Karpas-422 (cell line): ENCODE measurements at regions not wholly inside any gene's neighbourhood (a gene's known extent, or its start where the extent isn't known, plus 50 kb on each side); places are given as distances from the start of the nearest gene placed in this dataset.
"Not testable (repeated sequence)": the region's sequence is repeated elsewhere in the genome, so short reads cannot be mapped to it uniquely, and the experiment has no call there.

Experiments used
- DNase-seq: peaks from one replicate; pipeline ENCODE4 v3.0.0-alpha.2; 2015
- H2AFZ ChIP-seq: fragments of 200-600 bp; sonication (generic); 2 replicates; pipeline ENCODE4 v1.6.1; 2014; ENCODE audit warnings: antibody characterized with exemption, low read length, mixed read lengths
- H3K27ac ChIP-seq: fragments of 200-600 bp; sonication (generic); 2 replicates; pipeline ENCODE4 v1.5.1; 2014; ENCODE audit warnings: mild to moderate bottlenecking, low read length, moderate library complexity
- H3K27me3 ChIP-seq: fragments of 200-600 bp; sonication (generic); 2 replicates; pipeline ENCODE4 v1.6.1; 2014; ENCODE audit warnings: low read length, mixed read lengths
- H3K36me3 ChIP-seq: fragments of 200-600 bp; sonication (generic); 2 replicates; pipeline ENCODE4 v1.6.1; 2014; ENCODE audit warnings: low read length, mixed read lengths; ENCODE audit not compliant: insufficient read depth
- H3K4me1 ChIP-seq: fragments of 200-600 bp; sonication (generic); 2 replicates; pipeline ENCODE4 v1.6.1; 2014; ENCODE audit warnings: mild to moderate bottlenecking, low read length, mixed read lengths
- H3K4me2 ChIP-seq: fragments of 200-600 bp; sonication (generic); 2 replicates; pipeline ENCODE4 v1.6.1; 2014; ENCODE audit warnings: low read length, low read depth, mild to moderate bottlenecking; ENCODE audit not compliant: poor library complexity, severe bottlenecking
- H3K4me3 ChIP-seq: fragments of 200-600 bp; sonication (generic); 2 replicates; pipeline ENCODE4 v1.5.1; 2014; ENCODE audit warnings: mild to moderate bottlenecking, antibody characterized with exemption, low read length, mixed read lengths
- H3K79me2 ChIP-seq: fragments of 200-600 bp; sonication (generic); 2 replicates; pipeline ENCODE4 v1.6.1; 2014; ENCODE audit warnings: mild to moderate bottlenecking, low read length, mixed read lengths
- H3K9ac ChIP-seq: fragments of 200-600 bp; sonication (generic); 2 replicates; pipeline ENCODE4 v1.6.0; 2014; ENCODE audit warnings: low read length
- H3K9me2 ChIP-seq: fragments of 200-600 bp; sonication (generic), shearing (Covaris generic); replicated peaks from 2 replicates; pipeline ENCODE4 v1.6.0; 2014; ENCODE audit warnings: mild to moderate bottlenecking, low read length, moderate library complexity; ENCODE audit not compliant: insufficient read depth
- H3K9me3 ChIP-seq: fragments of 300-700, 200-600 bp; sonication (generic); 2 replicates; pipeline ENCODE4 v1.6.1; 2014; ENCODE audit warnings: low read length, mixed read lengths
- H4K20me1 ChIP-seq: fragments of 200-600 bp; sonication (generic); 2 replicates; pipeline ENCODE4 v1.6.1; 2014; ENCODE audit warnings: mild to moderate bottlenecking, antibody characterized with exemption, low read length, low read depth; ENCODE audit not compliant: insufficient read depth

- Histone ChIP-seq H3K9ac (no peak overlapping the region), H3K4me2 (no peak overlapping the region), H3K4me3 (no peak overlapping the region), H4K20me1 (no peaks in the 10 kb centered on the region), H2AFZ (no peak overlapping the region), H3K4me1 (no peaks in the 10 kb centered on the region), H3K27ac (no peak overlapping the region), H3K79me2 (no peaks in the 10 kb centered on the region), H3K36me3 (no peaks in the 10 kb centered on the region), H3K9me2 (no peaks in the 10 kb centered on the region), H3K27me3 (0 out of 2 replicates have a peak, but pooled peaks cover 4% of the 10 kb centered on the region), H3K9me3 (no peaks in the 10 kb centered on the region)
- no peak for DNase-seq
Observed at GRCh38 chr14:80310938-80311750, 99.8 kb upstream of the DIO2 start.

GRCh38 chr14:80304125-80304766 is 92.9 kb upstream of the DIO2 start:
- no peaks in the 10 kb centered on the region for H3K9me2 ChIP-seq
- no peak overlapping the region for H3K4me2 ChIP-seq
- H2AFZ ChIP-seq: no peak overlapping the region
- H3K27me3 ChIP-seq: 0 out of 2 replicates have a peak, but pooled peaks cover 2% of the 10 kb centered on the region
- H3K4me3 ChIP-seq: no peak overlapping the region
- H3K79me2 ChIP-seq: no peaks in the 10 kb centered on the region
- H3K36me3 ChIP-seq: no peaks in the 10 kb centered on the region
- H4K20me1 ChIP-seq: no peaks in the 10 kb centered on the region
- no peak overlapping the region for H3K9ac ChIP-seq
- DNase-seq: no peak
- no peaks in the 10 kb centered on the region for H3K9me3 ChIP-seq
- no peak overlapping the region for H3K27ac ChIP-seq
- H3K4me1 ChIP-seq: no peaks in the 10 kb centered on the region

DNA sequence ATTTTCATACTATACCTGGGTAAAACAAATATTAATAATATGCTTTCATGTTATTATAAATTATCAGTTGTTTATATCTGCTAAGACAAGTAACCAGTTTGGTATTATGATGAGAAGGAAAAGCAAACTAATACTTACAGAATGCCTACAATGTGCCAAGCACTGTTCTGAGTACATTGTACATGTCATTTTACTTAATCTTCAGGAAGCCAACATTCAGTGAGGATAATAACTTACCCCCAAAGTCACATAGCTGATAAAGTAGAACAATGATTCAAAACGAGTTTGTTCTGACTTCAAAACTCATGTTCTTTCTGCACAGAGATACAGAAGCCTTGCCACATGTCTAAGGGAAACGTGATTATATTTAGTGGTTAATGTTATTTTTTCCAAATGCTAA is 89.0 kb upstream of the DIO2 start:
- no peak overlapping the region for H3K27ac ChIP-seq
- no peaks in the 10 kb centered on the region for H3K9me3 ChIP-seq
- H3K9ac ChIP-seq: no peak overlapping the region
- no peaks in the 10 kb centered on the region for H3K9me2 ChIP-seq
- no peak overlapping the region for H2AFZ ChIP-seq
- no peaks in the 10 kb centered on the region for H3K27me3 ChIP-seq
- DNase-seq: no peak
- no peak overlapping the region for H3K4me3 ChIP-seq
- no peaks in the 10 kb centered on the region for H4K20me1 ChIP-seq
- no peaks in the 10 kb centered on the region for H3K79me2 ChIP-seq
- H3K4me2 ChIP-seq: no peak overlapping the region
- H3K36me3 ChIP-seq: no peaks in the 10 kb centered on the region
- no peaks in the 10 kb centered on the region for H3K4me1 ChIP-seq

DNA sequence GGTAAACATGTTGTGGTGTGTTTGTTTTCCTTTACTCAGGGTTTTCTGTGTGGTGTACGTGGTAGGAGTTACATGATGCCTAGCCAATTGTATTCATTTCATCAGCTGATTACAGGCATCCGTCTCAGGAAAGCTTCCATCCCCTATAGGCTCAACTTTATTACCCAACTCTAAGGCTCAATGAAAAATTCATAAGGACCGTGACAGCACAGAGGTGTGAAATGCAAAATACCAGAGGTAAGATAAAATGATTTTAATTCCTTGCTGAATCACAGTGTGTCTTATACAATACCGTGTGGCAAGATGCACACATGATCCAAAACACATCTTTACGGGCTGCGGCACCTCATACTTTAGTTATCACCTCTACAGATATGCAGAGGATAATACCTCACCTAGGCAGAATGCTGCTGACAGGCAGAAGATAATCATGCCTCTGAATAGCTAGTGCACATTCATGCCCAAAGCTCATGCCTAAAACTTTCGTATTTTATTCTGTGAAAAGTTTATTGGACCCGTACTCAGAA is 87.2 kb upstream of the DIO2 start:
- Histone ChIP-seq H3K4me3 (no peak overlapping the region), H3K4me1 (no peaks in the 10 kb centered on the region), H3K36me3 (no peaks in the 10 kb centered on the region), H3K79me2 (no peaks in the 10 kb centered on the region), H3K9me2 (no peaks in the 10 kb centered on the region), H4K20me1 (no peaks in the 10 kb centered on the region), H2AFZ (no peak overlapping the region), H3K27ac (no peak overlapping the region), H3K9me3 (no peaks in the 10 kb centered on the region), H3K9ac (no peak overlapping the region), H3K4me2 (no peak overlapping the region), H3K27me3 (no peaks in the 10 kb centered on the region)
- no peak for DNase-seq

DNA sequence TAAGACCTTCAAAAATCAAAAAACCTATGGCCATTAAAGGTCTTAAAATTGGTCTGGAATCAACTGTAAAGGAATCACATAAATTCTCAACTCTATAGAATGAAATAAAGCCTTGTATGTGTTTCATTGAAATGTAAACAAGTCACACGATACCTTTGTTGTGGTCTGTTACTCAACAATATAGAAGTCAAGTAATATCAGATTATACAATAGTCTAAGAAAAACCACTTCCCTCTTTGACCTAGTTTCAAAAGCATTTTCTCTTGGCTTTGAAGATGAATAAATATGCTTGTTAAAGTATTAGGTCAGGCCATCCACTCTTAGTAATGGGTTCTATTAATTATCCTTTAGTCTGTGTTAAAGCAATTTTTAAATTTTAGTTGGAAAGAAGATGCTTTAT is 79.8 kb upstream of the DIO2 start:
- Histone ChIP-seq H3K27me3 (no peaks in the 10 kb centered on the region), H2AFZ (no peak overlapping the region), H3K4me1 (no peaks in the 10 kb centered on the region), H4K20me1 (no peaks in the 10 kb centered on the region), H3K4me2 (no peak overlapping the region), H3K79me2 (no peaks in the 10 kb centered on the region), H3K9ac (no peak overlapping the region), H3K36me3 (no peaks in the 10 kb centered on the region), H3K9me2 (no peaks in the 10 kb centered on the region), H3K9me3 (no peaks in the 10 kb centered on the region), H3K27ac (no peak overlapping the region), H3K4me3 (no peak overlapping the region)
- DNase-seq: no peak

DNA sequence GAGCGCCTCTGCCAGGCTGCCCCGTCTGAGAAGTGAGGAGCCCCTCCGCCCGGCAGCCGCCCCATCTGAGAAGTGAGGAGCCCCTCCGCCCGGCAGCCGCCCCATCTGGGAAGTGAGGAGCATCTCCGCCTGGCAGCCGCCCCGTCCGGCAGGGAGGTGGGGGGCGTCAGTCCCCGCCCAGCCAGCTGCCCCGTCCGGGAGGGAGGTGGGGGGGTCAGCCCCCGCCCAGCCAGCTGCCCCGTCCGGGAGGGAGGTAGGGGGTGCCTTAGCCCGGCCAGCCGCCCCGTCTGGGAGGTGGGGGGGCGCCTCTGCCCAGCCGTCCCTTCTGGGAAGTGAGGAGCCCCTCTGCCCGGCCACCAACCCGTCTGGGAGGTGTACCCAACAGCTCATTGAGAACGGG is 75.4 kb upstream of the DIO2 start:
- not testable (repeated sequence) for DNase-seq, H2AFZ ChIP-seq, H3K4me3 ChIP-seq, H3K9me3 ChIP-seq, H3K36me3 ChIP-seq, H3K9me2 ChIP-seq, H3K9ac ChIP-seq, H3K27ac ChIP-seq, H3K79me2 ChIP-seq, H4K20me1 ChIP-seq, H3K4me1 ChIP-seq, H3K27me3 ChIP-seq, H3K4me2 ChIP-seq

DNA sequence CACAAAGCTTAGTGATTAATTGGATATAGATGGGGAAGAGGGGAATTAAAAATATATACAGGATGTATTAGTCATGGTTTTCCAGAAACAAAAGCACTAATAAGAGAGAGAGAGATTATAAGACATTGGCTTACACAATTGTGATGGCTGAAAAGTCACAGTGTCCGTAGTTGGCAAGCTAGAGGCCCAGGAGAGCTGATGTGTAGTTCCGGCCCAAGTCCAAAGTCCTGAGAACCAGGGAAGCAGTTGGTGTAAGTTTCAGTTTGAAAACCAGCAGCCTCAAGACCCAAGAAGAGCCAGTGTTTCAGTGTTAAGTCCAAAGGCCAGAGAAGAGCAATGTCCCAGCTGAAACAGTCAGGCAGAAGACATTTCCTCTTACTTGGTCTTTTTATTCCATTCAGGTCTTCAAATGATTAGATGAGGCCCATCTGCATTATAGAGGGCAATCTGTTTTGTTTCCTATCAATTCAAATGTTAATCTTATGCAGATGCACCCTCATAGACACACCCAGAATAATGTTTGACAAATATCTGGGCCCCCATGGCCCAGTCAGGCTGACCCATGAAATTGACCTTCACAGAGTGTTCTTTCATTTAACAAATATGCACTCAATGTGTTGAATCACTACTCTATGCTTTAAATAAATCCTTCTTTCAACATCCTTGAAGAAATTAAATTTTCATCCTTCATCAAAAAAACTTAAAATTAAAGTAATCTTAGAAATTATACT is 67.2 kb upstream of the DIO2 start:
- no peaks in the 10 kb centered on the region for H4K20me1 ChIP-seq
- no peak overlapping the region for H3K27ac ChIP-seq
- no peak overlapping the region for H3K9ac ChIP-seq
- DNase-seq: no peak
- H3K36me3 ChIP-seq: no peaks in the 10 kb centered on the region
- no peak overlapping the region for H2AFZ ChIP-seq
- H3K4me2 ChIP-seq: no peak overlapping the region
- H3K4me3 ChIP-seq: no peak overlapping the region
- H3K79me2 ChIP-seq: no peaks in the 10 kb centered on the region
- H3K4me1 ChIP-seq: no peaks in the 10 kb centered on the region
- H3K27me3 ChIP-seq: 0 out of 2 replicates have a peak, but pooled peaks cover 3% of the 10 kb centered on the region
- H3K9me2 ChIP-seq: peaks cover 10% of the 10 kb centered on the region; the same call in 1 of the 2 replicates
- H3K9me3 ChIP-seq: no peaks in the 10 kb centered on the region
